NCI-H1105 treated with DMSO at 0.1 percent for 48 hours (cell line): ENCODE measurements at regions not wholly inside any gene's neighbourhood (a gene's known extent, or its start where the extent isn't known, plus 50 kb on each side); places are given as distances from the start of the nearest gene placed in this dataset.
"Not testable (repeated sequence)": the region's sequence is repeated elsewhere in the genome, so short reads cannot be mapped to it uniquely, and the experiment has no call there.

Source experiments
- DNase-seq: peaks from one replicate; lab custom pipeline; 2025; lab: John Stamatoyannopoulos, UW

DNA sequence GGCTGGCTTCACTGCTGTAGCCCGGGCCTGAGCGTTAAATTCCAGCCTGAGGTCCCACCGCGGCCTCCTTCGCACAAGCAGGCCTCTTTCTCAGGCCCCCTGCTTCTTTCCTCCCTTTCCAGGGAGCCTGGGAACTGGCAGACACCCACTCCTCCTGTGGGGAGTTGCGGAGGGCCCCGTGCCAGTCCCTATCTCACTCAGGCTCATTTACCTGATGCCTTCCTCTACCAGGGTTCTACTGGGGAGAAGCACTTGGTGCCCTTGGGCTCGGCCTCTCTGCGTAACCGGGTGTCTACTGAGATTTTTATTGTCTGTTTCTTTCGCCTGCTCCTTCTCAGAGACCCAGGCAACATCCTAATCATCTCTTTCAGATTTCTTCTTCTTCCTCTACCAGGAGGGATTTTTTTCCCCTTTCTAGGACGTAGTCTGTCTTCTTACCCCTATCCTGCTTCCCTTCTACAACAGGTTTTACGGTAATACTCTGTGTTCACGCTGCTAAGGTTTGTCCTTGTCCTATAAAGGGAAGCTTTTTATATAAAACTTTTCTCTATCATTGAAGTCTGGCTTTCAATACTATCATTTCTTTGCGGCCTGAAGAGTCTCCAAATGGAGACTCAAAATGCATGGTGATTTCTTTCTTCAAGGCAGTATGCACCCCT is 135.4 kb upstream of the GPR12 start:
- no peak for DNase-seq

DNA sequence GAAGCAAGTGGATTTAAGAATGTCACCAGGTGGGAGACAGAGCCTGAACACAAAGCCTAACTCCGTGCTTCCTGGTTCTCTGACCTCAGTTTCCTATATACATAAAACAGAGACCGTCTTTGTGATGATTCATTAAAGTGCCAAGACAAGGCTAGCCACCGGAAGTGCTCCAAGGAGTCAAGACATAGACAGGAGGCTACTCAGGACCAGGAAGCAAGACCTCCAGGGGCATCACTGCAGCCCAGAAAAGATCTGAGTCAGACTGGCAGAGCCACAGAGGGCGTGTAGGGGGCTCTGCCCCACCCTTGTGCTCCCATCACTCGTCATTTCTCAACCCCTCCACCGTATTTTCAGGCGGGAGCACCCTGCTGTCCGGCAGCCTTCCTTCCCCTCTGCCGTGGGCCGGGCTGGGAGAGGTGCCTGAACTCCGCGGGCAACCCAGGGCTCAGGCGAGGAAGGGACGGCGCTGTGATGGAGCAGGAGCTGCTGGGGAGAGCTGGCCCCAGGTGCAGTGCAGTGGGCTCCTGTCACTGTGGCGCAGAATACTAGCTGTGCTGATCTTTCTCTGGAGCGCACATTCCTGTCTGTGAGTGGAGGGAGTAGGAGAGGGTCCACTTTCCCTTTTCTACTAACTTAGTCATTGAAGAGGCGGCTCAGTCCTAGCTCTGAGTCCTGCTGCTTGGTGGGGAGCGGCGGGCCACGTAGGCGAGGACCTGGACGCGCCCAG is 134.7 kb upstream of the GPR12 start:
- no peak for DNase-seq

DNA sequence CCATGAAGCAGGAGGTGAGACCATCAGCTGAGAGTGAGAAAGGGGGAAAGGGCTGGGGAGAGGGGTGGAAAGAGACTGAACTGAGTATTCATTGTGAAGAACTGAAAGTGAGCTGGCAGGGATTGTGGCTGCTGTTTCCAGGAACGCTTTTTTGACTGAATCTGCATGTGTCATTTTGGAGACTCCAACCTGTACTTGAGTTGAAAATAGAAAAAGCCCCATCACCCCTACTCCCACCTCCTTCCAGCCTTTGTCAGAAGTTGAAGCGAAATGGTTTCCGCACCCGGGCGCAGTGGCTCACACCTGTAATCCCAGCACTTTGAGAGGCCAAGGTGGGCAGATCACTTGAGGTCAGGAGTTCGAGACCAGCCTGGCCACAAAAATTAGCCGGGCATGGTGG is 128.0 kb upstream of the GPR12 start:
- no peak for DNase-seq

DNA sequence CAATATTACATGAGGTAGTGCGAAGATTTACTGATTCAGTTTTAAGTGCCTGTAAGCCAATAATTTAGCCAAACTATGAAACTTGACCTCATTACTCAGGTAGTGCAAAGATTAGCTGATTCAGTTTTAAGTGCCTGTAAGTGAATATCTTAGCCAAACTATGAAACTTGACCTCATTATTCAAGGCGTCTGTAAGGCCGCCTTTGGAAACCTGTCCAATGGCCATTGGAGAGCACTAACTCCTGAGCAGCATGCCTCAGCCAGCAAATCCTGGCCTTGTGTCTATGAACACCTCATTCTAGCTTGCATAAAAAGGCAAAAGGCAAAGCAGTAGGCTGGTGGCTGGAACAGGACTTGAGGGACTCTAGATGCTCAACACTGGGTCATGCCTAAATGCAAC is 127.0 kb upstream of the GPR12 start:
- no peak for DNase-seq

DNA sequence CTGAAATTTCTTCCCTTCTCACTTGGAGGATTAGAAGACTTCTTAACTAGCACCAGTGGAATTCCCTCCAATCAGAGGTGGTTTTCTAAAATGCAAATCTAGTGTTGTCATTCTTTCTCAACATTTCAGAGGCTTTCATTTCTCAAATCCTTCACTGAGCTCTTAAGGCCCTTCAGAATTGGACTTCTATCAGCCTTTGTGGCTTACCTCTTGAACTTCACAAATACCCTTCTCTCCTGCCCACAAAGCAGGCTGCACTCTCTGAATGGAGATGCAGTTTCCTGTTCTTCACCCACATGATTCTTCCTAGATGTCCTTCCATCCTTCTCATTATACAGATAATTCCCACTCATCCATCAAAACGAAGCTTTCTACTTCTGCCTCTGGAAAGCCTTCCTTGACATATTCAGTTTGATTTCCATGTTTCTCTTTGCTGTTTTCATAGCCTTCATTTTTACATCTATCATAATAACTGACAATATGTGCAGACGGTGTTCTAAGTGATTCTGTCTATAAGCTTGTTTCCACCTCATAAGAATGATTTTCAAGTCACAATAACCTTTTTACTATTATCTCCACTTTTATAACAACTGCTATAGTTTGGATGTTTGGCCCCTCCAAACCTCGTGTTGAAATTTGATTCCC is 123.1 kb upstream of the GPR12 start:
- DNase-seq = no peak

DNA sequence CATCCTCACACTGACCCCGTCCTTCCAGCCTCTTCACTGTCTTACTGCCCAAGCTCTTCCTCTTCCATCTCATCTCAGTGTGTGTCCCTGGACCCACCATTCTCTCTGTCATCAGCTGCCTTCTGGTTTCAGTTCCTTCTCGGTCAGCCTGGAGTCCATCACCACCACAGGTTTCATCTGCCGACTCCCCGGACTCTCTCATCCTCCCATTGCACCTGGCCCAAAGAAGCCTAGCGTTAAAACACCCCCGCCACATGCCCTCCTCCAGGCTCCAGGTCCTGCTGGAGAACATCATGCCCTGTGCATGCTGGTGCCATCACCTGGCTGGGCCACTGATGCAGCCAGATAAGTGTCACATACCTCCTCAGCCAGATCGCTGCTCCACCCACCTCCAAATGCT is 122.1 kb upstream of the GPR12 start:
- no peak for DNase-seq

DNA sequence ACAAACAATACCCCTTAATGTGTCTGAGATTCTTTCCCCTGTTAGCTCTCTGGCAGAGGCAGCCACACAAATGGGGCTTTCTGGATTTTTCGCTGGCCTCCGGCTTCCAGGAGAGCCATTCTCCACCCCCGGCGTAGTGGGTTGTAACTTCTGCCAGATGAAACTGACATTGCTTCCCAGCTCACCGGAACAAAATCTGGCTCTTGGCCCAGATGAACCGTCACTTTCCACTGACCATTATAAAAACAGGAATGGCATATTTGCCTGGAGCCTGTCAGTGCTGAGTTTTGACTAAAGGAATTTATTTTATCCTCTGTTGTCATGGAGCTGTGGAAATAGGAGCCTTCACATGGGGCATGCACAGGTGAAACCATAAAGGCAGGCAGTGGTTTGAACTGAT is 120.6 kb upstream of the GPR12 start:
- DNase-seq = no peak

DNA sequence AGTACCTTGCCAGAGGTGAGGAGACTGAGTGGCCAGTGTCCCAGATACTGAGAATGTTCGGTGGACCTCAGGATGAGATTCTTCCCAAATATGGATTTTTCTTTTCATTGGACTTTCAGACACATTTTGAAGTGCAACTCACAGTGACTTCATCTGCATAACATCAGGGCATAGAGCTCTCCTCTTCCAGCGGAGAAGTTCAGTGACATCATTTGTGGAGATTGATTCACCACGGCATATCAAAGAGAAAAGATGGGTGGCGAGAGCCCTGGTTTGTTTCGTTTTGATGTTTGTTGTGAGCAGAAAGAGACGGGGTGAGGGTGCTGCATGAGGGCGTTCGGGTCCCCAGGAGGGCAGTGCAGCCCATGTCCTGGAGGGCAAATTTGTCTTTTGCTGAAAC is 120.1 kb upstream of the GPR12 start:
- no peak for DNase-seq

DNA sequence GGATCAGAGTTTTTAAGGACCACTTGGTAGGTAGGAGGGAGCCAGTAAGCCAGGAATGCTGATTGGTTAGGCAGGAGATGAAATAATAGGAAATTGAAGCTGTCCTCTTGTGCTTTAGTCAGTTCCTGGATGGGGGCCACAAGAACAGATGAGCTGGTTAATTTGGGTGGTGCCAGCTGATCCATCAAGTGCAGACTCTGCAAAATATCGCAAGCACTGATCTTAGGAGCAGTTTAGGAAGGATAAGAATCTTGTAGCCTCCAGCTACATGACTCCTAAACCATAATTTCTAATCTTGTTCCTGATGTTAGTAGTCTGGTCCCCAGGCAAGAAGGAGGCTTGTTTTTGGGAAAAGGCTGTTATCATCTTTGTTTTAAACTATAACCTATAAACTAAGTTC is 117.9 kb upstream of the GPR12 start:
- DNase-seq = no peak

DNA sequence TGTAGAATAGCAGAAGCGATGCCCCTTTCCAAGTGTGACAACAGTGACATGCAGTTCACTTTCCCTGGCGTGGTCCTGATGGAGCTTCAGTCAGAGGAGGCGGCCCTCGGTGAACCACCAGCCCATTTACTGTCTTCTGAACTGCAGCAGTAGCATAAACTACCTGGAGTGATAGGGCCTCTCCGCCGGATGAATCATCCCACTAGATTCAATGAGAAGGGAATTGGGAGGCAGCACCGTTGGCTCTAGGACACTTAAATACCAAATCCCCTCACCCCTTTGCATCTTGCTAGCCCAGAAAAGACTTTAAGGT is 112.8 kb upstream of the GPR12 start:
- no peak for DNase-seq

DNA sequence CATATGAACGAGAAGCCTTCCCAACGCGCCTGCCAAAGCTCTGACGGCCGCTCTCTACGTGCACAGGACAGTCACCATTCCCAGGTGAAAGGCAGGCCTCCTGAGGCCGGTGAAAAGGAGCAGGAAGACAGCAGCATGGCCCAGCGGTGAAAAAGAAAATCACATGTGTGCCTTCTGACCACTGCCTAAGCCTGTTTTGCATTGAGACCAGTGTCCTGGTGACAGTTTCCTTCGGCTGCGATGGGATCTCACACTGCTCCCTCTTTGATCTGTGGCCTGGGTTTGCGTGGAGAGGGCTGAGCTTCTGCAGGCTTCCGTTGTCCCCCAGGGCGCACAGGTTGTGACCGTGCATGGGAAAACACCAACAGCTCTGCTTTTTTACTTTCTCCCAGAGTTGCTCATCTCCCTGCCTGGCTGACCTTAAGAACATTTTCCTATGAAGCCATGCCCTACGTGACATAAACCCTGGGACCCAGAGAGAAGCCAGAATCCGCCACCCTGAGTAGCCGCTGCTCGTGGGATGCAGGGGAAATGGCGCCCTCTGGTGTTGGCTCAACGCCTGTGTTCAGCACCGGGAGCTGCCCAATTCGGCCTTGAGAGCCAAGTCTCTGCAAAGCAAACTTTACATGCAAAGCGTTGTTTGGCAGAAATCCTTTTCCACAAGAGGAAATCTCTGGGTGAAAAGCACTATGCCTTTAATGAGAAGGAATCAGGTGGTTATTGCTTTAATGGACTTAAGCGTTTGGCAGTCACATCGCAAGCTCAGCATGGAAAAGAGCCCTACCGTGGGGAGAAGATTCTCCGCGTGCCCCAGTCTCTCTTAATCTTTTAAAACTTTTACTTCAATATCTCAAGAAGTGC is 112.2 kb upstream of the GPR12 start:
- DNase-seq = peak; percentile 1

DNA sequence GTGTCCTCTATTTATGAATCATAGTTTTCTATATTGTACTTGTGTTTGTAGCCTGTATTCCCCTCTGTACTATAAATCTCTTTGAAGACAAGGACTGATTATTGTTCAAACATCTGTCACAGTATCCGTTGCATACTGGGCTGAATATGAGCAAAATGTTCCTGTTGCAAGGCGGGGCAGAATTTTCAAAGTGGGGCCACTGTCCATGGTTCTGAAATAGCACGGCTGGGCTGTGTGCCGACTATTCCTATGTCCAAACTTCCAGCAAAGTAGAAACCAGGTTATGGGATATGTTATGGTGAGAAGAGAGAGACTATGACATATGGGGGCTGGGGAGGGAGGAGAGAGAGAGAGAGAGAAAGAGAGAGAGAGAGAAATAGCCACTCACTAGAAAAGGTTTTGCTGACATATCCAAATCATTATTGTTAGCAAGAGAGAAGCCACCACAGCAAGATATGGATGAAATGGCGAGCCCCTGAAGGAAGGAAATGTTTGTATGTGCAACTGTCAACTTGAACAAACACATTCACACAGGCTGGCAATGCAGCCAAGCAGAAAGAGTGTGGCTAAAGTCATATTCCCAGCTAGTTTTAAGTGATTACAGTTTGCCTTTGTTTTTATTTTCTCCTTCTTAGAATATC is 107.0 kb upstream of the GPR12 start:
- DNase-seq = no peak

DNA sequence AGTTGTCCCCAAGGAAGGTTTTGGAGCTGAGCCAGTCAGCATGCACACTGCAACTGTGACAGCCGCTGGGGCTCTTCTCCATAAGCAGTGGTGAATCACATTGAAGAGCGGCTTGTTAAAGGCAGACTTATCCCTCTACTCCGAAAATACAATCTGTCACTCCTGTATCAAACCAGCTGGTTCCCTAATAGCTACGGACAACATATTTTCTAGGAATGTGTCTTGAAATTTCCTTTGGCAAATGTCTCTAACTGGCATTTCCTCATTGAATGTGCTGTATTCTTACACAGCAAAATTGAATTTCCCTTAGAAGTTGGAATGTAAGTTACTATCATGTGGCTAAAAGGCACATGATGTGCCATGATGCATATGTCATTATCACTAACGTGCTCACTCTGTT is 104.0 kb upstream of the GPR12 start:
- no peak for DNase-seq

DNA sequence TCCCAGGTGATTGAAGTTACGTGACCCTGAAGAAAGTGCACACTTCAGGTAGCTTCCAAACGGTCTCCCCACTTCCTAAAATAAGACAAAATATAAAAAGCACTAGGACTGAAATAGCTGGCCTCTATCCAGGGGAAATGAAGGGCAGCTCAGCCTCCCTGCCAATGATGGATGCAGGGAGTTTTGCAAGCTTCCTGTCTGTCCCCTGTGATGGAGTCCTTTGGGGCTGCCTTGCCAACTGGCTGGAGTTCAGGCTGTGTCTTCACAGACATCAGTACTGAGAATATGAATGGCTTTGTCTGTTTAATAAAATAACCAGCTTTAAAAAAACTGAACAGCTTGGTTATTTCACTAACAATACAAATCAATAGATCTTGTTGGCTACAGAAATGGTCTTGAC is 101.4 kb upstream of the GPR12 start:
- DNase-seq = no peak

DNA sequence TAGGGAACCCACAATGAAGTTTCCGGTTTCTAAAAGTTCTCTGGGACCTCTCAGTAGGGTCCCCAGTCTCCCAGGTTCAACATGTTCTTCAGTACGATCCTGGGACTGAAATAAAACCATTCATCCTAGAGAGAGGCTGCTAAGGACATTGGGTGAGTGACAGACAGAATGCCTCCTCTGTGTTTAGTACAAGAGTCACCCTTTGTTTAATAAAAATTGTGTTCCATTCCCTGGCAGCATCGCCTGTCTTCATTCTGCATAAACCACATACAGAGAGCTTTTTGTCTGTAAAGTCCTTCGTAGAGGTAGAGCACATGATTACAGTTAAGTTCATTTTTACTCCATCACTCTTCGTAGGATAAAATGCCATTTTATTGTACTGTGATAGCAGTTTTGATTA is 95.3 kb upstream of the GPR12 start:
- no peak for DNase-seq

DNA sequence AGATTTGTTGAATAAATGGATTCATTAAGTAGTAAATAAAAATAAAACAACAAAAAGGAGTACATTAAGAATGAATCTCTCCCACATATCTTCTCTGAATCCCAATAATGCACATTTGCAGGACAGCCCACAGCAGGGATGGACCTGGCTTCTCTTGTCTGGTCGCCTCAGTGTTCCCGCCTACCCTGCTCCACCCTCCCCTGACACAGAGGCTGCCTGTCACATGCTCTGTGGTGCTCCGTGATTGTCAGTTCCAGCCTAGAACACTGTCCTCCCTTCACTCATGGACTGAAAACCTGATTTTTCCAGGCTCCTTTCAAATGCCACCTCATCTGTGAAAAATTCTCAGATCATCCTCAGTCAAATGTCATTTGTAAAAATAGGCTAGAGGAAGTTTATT is 94.5 kb upstream of the GPR12 start:
- no peak for DNase-seq

DNA sequence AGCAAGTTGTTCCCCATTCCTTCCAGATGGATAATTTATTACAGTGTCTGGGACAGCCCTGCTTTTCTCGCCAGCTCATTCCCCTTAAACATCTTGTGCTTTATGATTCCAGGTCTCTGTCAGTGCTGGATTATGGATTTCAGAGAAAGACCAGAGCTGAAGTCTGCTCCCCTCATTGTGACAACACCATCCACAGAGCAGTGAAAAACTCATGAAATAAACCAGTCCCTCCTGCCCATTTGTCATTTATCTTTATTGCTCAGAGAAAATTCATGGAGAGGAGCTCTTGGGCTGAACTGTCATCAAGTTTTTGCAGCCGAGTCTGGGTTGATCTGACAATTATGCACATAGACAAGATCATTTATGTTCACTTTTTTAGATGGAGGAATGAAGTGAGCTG is 92.7 kb upstream of the GPR12 start:
- DNase-seq = no peak

DNA sequence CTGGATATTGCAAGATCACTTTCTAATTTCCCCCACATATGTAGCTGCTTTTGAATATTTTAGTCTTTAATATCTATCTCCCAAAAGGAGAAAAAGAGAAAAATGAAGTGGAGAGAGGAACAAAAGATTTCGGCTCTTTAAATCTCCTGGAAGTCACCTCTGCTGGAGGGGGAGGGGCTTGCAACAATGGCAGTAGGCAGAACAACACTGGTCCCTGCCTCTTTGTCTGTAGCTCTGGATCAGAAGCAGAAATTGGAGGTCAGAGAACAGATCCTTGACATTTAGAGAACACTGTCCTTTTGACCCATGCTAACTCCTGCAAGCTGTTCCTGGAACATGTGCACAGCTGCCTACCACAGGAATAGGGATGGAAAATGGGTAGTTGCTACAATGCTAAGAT is 86.7 kb upstream of the GPR12 start:
- DNase-seq = no peak

DNA sequence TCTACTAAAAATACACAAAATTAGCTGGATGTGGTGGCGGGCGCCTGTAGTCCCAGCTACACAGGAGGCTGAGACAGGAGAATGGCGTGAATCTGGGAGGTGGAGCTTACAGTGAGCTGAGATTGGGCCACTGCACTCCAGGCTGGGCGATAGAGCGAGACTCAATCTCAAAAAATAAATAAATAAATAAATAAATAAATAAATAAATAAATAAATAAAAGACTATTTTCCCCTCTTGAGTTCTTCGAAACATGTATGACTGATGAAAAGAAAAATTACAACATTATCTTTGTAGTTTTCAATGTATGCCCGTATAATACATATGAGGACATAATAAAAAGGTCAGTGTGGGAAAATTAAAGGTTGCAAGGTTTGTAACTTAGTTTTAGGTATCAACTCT is 84.5 kb upstream of the GPR12 start:
- not testable (repeated sequence) for DNase-seq

DNA sequence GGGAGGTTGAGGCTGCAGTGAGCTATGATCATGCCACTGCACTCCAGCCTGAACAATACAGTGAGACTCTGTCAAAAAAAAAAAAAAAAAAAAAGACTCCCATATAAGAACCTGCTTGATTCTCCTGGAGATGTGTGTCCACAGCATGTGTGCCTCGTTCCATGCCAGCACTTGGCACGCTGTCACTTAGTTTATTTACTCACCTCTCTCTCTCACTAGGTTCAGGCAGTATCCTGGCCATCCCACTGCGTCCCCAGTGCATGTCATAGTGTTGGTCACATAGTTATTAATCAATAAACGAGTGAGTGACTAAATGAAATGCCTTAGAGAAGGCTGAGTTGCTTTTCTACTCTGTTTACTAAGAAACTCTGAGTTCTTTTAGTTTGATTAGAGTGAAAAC is 79.1 kb upstream of the GPR12 start:
- DNase-seq = no peak

DNA sequence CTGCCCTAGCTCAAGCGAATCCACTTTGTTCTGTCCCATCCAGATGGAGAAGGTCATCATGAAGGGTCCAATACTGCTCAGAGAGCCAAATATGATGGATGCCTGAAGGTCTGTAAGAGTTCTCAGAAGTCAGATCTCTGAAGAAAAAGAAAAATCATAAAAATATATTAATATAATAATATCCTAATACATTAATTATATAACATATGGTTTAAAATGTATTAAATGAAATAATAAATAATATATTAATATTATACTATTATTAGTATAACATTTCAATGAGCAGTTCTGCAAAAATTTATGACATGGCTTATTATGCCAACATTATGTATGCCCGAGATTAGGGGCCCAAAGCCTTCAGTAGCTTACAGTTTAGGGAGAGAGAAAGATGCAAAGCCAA is 78.2 kb upstream of the GPR12 start:
- no peak for DNase-seq

DNA sequence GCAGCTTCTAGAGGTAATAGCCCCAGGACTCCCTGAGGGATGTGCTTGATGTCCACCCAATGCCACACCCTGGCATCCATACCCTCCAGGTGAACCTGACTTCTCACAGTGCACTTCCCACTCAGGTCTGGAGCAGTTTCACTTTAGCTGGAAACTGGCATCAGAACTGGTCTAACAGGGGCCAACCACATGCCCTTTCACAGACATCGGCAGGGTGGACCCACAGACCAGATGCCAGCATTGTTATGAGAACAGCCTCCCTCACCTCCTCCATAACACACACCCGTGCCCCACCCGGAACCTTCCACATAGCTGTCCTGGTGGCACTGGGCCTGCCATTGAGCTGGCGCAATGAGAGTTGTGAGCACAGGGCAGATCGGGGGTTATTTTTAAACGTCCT is 77.4 kb upstream of the GPR12 start:
- DNase-seq = no peak
